SK-N-SH (cell line): ENCODE measurements at regions not wholly inside any gene's neighbourhood (a gene's known extent, or its start where the extent isn't known, plus 50 kb on each side); places are given as distances from the start of the nearest gene placed in this dataset.

Experiments used
- CTCF ChIA-PET: fragments of 300-600, 350-600 bp; formaldehyde crosslinking; extraction: SDS; loops from one replicate; lab custom pipeline; 2021; lab: Yijun Ruan, JAX
- POLR2A ChIA-PET: fragments of 350-600 bp; sonication (Branson Sonifier 250); formaldehyde crosslinking; extraction: SDS; loops from one replicate; lab custom pipeline; 2020; ENCODE audit warnings: antibody characterized with exemption, inconsistent platforms; lab: Yijun Ruan, JAX
- DNase-seq: peaks from one replicate; pipeline ENCODE4 v3.0.0; 2012
- H2AFZ ChIP-seq: fragments of 200-600 bp; sonication (generic); 2 replicates; pipeline ENCODE4 v1.8.1; 2016; ENCODE audit warnings: antibody characterized with exemption, mild to moderate bottlenecking, low read depth
- H3F3A ChIP-seq: fragments of 200-600 bp; sonication (generic); replicated peaks from 2 replicates; pipeline ENCODE3; 2016; ENCODE audit warnings: antibody characterized with exemption, mild to moderate bottlenecking; ENCODE audit not compliant: insufficient read depth
- H3K27ac ChIP-seq, 2 experiments: fragments of 200-500 bp in 1 of 2; fragments of 200-600 bp in 1 of 2; sonication (Bioruptor generic) in 1 of 2; sonication (generic), shearing (Covaris generic) in 1 of 2; 2 replicates each; pipeline versions ENCODE4 v1.5.1 to v1.6.1; 2014 to 2016; ENCODE audit warnings: low read depth in 2 of 2, inconsistent platforms in 1 of 2, low read length in 1 of 2, mild to moderate bottlenecking in 1 of 2, mixed read lengths in 1 of 2
- H3K27me3 ChIP-seq: fragments of 200-600 bp; sonication (generic), shearing (Covaris generic); 2 replicates; pipeline ENCODE4 v1.6.1; 2016; ENCODE audit warnings: mixed run types; ENCODE audit not compliant: insufficient read depth
- H3K36me3 ChIP-seq, 2 experiments: fragments of 200-500 bp in 1 of 2; fragments of 200-600 bp in 1 of 2; sonication (Bioruptor generic) in 1 of 2; sonication (generic) in 1 of 2; replicated peaks in 1 of 2; 2 replicates each; pipeline versions ENCODE3 to v1.5.1; 2014 to 2016; ENCODE audit warnings: low read length in 1 of 2, mild to moderate bottlenecking in 1 of 2; ENCODE audit not compliant: insufficient read depth in 2 of 2, control insufficient read depth in 1 of 2
- H3K4me1 ChIP-seq, 2 experiments: fragments of 200-500 bp in 1 of 2; fragments of 200-600 bp in 1 of 2; sonication (Bioruptor generic) in 1 of 2; sonication (generic), shearing (Covaris generic) in 1 of 2; 2 replicates each; pipeline versions ENCODE4 v1.5.1 to v1.6.1; 2014 to 2016; ENCODE audit warnings: low read depth in 1 of 2, low read length in 1 of 2, mixed run types in 1 of 2; ENCODE audit not compliant: insufficient read depth in 2 of 2, control insufficient read depth in 1 of 2
- H3K4me2 ChIP-seq: fragments of 200-600 bp; sonication (generic), shearing (Covaris generic); 2 replicates; pipeline ENCODE4 v1.6.1; 2017; ENCODE audit warnings: mixed run types
- H3K4me3 ChIP-seq, 2 experiments: fragments of 200-500 bp in 1 of 2; fragments of 200-600 bp in 1 of 2; sonication (Bioruptor generic) in 1 of 2; sonication (generic), shearing (Covaris generic) in 1 of 2; 2 replicates each; pipeline versions ENCODE4 v1.5.1 to v1.8.1; 2014 to 2016; ENCODE audit warnings: low read depth in 2 of 2, inconsistent platforms in 1 of 2, low read length in 1 of 2, mild to moderate bottlenecking in 1 of 2, mixed read lengths in 1 of 2, moderate library complexity in 1 of 2
- H3K79me2 ChIP-seq: fragments of 200-600 bp; sonication (generic); 2 replicates; pipeline ENCODE4 v1.8.1; 2017; ENCODE audit warnings: mild to moderate bottlenecking; ENCODE audit not compliant: insufficient read depth
- H3K9ac ChIP-seq: fragments of 200-600 bp; sonication (generic); 2 replicates; pipeline ENCODE4 v1.6.1; 2017; ENCODE audit warnings: mixed run types
- H3K9me2 ChIP-seq: fragments of 200-600 bp; sonication (generic); 2 replicates; pipeline ENCODE4 v1.6.1; 2017; ENCODE audit warnings: mixed run types
- H3K9me3 ChIP-seq: fragments of 200-600 bp; sonication (generic); 2 replicates; pipeline ENCODE4 v1.6.1; 2017; ENCODE audit warnings: mixed run types, mild to moderate bottlenecking, moderate library complexity
- H4K20me1 ChIP-seq: fragments of 200-600 bp; sonication (generic); 2 replicates; pipeline ENCODE4 v1.6.1; 2017; ENCODE audit warnings: mild to moderate bottlenecking, mixed run types; ENCODE audit not compliant: insufficient read depth
- EP300 ChIP-seq, 2 experiments: IDR thresholded peaks; 2 replicates each; pipeline versions ENCODE4 v1.4.0 to v1.6.1; 2012; ENCODE audit warnings: borderline replicate concordance in 1 of 2, low read depth in 1 of 2, low read length in 1 of 2
- EZH2phosphoT487 ChIP-seq: fragments of 200-600 bp; sonication (generic); IDR thresholded peaks from 2 replicates; pipeline ENCODE4 v1.6.1; 2017; ENCODE audit warnings: low read depth, mixed run types, mild to moderate bottlenecking, antibody characterized with exemption, moderate library complexity, borderline replicate concordance
- FOXM1 ChIP-seq: IDR thresholded peaks from 2 replicates; pipeline ENCODE4 v1.4.0; 2012; ENCODE audit warnings: low read depth, mild to moderate bottlenecking
- GATA2 ChIP-seq: sonication (generic); formaldehyde crosslinking; IDR thresholded peaks from 2 replicates; pipeline ENCODE4 v1.5.0; 2020; ENCODE audit warnings: mild to moderate bottlenecking, missing genetic modification reagents
- JUND ChIP-seq: IDR thresholded peaks from 2 replicates; pipeline ENCODE4 v1.4.0; 2012
- NRF1 ChIP-seq: IDR thresholded peaks from 2 replicates; pipeline ENCODE4 v1.6.1; 2012; ENCODE audit warnings: low read depth, mild to moderate bottlenecking, low read length
- PBX3 ChIP-seq: IDR thresholded peaks from 2 replicates; pipeline ENCODE4; 2012
- REST ChIP-seq: IDR thresholded peaks from 2 replicates; pipeline ENCODE4 v1.6.1; 2012; ENCODE audit warnings: mild to moderate bottlenecking, low read depth, low read length, moderate library complexity
- SIN3A ChIP-seq: IDR thresholded peaks from 2 replicates; pipeline ENCODE4 v1.6.1; 2012; ENCODE audit warnings: low read depth, mild to moderate bottlenecking, low read length, moderate library complexity, borderline replicate concordance
- SMC3 ChIP-seq: IDR thresholded peaks from 2 replicates; pipeline ENCODE4 v1.6.1; 2012; ENCODE audit warnings: low read depth, low read length, improper control_type of control experiment
- TCF12 ChIP-seq: IDR thresholded peaks from 2 replicates; pipeline ENCODE4 v1.4.0; 2012
- USF2 ChIP-seq: fragments of 150-350 bp; IDR thresholded peaks from 2 replicates; pipeline ENCODE4 v1.6.1; 2017; ENCODE audit warnings: antibody characterized with exemption, low read length, low read depth, borderline replicate concordance
- WGBS: methylation state at CpG from one replicate; pipeline ENCODE4 v1.1.6; 2017; ENCODE audit warnings: low lambda C conversion rate; 5-methylcytosine and 5-hydroxymethylcytosine counted together
- TF ChIP-seq, protein P1 (sequence below): fragments of 150-350 bp; IDR thresholded peaks from 2 replicates; pipeline ENCODE4 v1.6.1; 2016; ENCODE audit warnings: mild to moderate bottlenecking, low read depth, low read length
- TF ChIP-seq, protein P2 (sequence below): IDR thresholded peaks from 2 replicates; pipeline ENCODE4 v1.4.0; 2012; ENCODE audit warnings: low read depth, borderline replicate concordance
- TF ChIP-seq, protein P3 (sequence below): IDR thresholded peaks from 2 replicates; pipeline ENCODE4 v1.4.0; 2012; ENCODE audit warnings: low read depth

- CTCF ChIA-PET = interaction anchor here (0.6 kb wide), 1 partner anchor 1588 kb away, joined by 3 read pairs; no protein-coding TSS in a partner anchor
- no peak for DNase-seq
- no peak overlapping the region for H3K4me3 ChIP-seq
- no peak overlapping the region for H3K9ac ChIP-seq
- 40% methylated on average over 1 of the region's 3 CpGs for WGBS
- no peaks in the 10 kb centered on the region for H3K27me3 ChIP-seq
- TF ChIP-seq, protein P1, sequence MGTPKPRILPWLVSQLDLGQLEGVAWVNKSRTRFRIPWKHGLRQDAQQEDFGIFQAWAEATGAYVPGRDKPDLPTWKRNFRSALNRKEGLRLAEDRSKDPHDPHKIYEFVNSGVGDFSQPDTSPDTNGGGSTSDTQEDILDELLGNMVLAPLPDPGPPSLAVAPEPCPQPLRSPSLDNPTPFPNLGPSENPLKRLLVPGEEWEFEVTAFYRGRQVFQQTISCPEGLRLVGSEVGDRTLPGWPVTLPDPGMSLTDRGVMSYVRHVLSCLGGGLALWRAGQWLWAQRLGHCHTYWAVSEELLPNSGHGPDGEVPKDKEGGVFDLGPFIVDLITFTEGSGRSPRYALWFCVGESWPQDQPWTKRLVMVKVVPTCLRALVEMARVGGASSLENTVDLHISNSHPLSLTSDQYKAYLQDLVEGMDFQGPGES = no peak
- no peak for TF ChIP-seq SMC3
- no peak for TF ChIP-seq NRF1
- no peak for TF ChIP-seq JUND
- no peak for TF ChIP-seq TCF12
- TF ChIP-seq GATA2 = no peak
- TF ChIP-seq, protein P2, sequence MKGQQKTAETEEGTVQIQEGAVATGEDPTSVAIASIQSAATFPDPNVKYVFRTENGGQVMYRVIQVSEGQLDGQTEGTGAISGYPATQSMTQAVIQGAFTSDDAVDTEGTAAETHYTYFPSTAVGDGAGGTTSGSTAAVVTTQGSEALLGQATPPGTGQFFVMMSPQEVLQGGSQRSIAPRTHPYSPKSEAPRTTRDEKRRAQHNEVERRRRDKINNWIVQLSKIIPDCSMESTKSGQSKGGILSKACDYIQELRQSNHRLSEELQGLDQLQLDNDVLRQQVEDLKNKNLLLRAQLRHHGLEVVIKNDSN = no peak
- TF ChIP-seq, protein P3, sequence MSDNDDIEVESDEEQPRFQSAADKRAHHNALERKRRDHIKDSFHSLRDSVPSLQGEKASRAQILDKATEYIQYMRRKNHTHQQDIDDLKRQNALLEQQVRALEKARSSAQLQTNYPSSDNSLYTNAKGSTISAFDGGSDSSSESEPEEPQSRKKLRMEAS = no peak
- no peak for TF ChIP-seq REST
- no peak overlapping the region for H3K27ac ChIP-seq
- no peaks in the 10 kb centered on the region for H3K79me2 ChIP-seq
- no peaks in the 10 kb centered on the region for H3K4me1 ChIP-seq
- no peak overlapping the region for H2AFZ ChIP-seq
- POLR2A ChIA-PET = no interaction called here
- no peaks in the 10 kb centered on the region for H4K20me1 ChIP-seq
- H3K9me2 ChIP-seq = no peaks in the 10 kb centered on the region
- no peaks in the 10 kb centered on the region for H3K36me3 ChIP-seq
- H3K9me3 ChIP-seq = no peaks in the 10 kb centered on the region
- H3K4me2 ChIP-seq = no peak overlapping the region
- no peaks in the 10 kb centered on the region for H3F3A ChIP-seq
Observed at GRCh38 chr13:63367522-63368198, 1952.0 kb upstream of the PCDH20 start.

DNA sequence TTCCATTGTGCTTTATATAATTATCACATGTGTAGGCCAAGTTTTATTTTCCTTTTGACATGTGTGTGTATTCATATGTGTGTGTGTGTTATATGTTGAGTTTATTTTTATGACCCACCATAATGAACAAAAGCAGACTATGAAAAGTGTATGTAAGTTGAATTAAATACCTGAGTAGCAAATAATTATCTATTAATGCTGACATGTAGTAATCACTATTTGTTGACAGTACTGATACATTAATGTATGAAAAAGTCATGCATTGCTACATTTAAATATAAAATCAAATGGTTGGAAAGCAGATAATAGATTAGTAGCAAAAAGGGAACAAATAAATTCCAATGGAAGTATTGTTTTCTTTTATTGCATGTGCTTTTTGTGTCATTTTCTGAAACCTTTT lies 1948.5 kb upstream of the PCDH20 start:
- POLR2A ChIA-PET = no interaction called here
- CTCF ChIA-PET = interaction anchor here (1.1 kb wide), 1 partner anchor 16 kb away, joined by 3 read pairs; no protein-coding TSS in a partner anchor
- TF ChIP-seq EP300 (IDR thresholded peaks at IDR 0.05; ENCODE audit: borderline replicate concordance in 1 of 2, low read depth in 1 of 2, low read length in 1 of 2) = no peak
- no peak for TF ChIP-seq REST
- no peak for TF ChIP-seq FOXM1
- no peak for TF ChIP-seq JUND
- TF ChIP-seq PBX3 = no peak
- TF ChIP-seq EZH2phosphoT487 = no peak
- no peak for TF ChIP-seq SIN3A
- no peak for TF ChIP-seq USF2

More for the DNA sequence above, 1948.5 kb upstream of the PCDH20 start:
- Histone ChIP-seq H3K4me2 (no peak overlapping the region), H3K4me3 (no peak overlapping the region), H3K27me3 (no peaks in the 10 kb centered on the region), H3K4me1 (no peaks in the 10 kb centered on the region), H3K9ac (no peak overlapping the region), H3K9me3 (no peaks in the 10 kb centered on the region), H2AFZ (no peak overlapping the region), H3K36me3 (no peaks in the 10 kb centered on the region), H3K27ac (no peak overlapping the region), H3F3A (no peaks in the 10 kb centered on the region), H3K9me2 (no peaks in the 10 kb centered on the region), H4K20me1 (no peaks in the 10 kb centered on the region), H3K79me2 (no peaks in the 10 kb centered on the region)
- no peak for DNase-seq
